SK-N-SH (cell line): ENCODE measurements at regions not wholly inside any gene's neighbourhood (a gene's known extent, or its start where the extent isn't known, plus 50 kb on each side); places are given as distances from the start of the nearest gene placed in this dataset.

Experiments used
- CTCF ChIA-PET: fragments of 300-600, 350-600 bp; formaldehyde crosslinking; extraction: SDS; loops from one replicate; lab custom pipeline; 2021; lab: Yijun Ruan, JAX
- POLR2A ChIA-PET: fragments of 350-600 bp; sonication (Branson Sonifier 250); formaldehyde crosslinking; extraction: SDS; loops from one replicate; lab custom pipeline; 2020; ENCODE audit warnings: antibody characterized with exemption, inconsistent platforms; lab: Yijun Ruan, JAX
- DNase-seq: peaks from one replicate; pipeline ENCODE4 v3.0.0; 2012
- H2AFZ ChIP-seq: fragments of 200-600 bp; sonication (generic); 2 replicates; pipeline ENCODE4 v1.8.1; 2016; ENCODE audit warnings: antibody characterized with exemption, mild to moderate bottlenecking, low read depth
- H3F3A ChIP-seq: fragments of 200-600 bp; sonication (generic); replicated peaks from 2 replicates; pipeline ENCODE3; 2016; ENCODE audit warnings: antibody characterized with exemption, mild to moderate bottlenecking; ENCODE audit not compliant: insufficient read depth
- H3K27ac ChIP-seq, 2 experiments: fragments of 200-500 bp in 1 of 2; fragments of 200-600 bp in 1 of 2; sonication (Bioruptor generic) in 1 of 2; sonication (generic), shearing (Covaris generic) in 1 of 2; 2 replicates each; pipeline versions ENCODE4 v1.5.1 to v1.6.1; 2014 to 2016; ENCODE audit warnings: low read depth in 2 of 2, inconsistent platforms in 1 of 2, low read length in 1 of 2, mild to moderate bottlenecking in 1 of 2, mixed read lengths in 1 of 2
- H3K27me3 ChIP-seq: fragments of 200-600 bp; sonication (generic), shearing (Covaris generic); 2 replicates; pipeline ENCODE4 v1.6.1; 2016; ENCODE audit warnings: mixed run types; ENCODE audit not compliant: insufficient read depth
- H3K36me3 ChIP-seq, 2 experiments: fragments of 200-500 bp in 1 of 2; fragments of 200-600 bp in 1 of 2; sonication (Bioruptor generic) in 1 of 2; sonication (generic) in 1 of 2; replicated peaks in 1 of 2; 2 replicates each; pipeline versions ENCODE3 to v1.5.1; 2014 to 2016; ENCODE audit warnings: low read length in 1 of 2, mild to moderate bottlenecking in 1 of 2; ENCODE audit not compliant: insufficient read depth in 2 of 2, control insufficient read depth in 1 of 2
- H3K4me1 ChIP-seq, 2 experiments: fragments of 200-500 bp in 1 of 2; fragments of 200-600 bp in 1 of 2; sonication (Bioruptor generic) in 1 of 2; sonication (generic), shearing (Covaris generic) in 1 of 2; 2 replicates each; pipeline versions ENCODE4 v1.5.1 to v1.6.1; 2014 to 2016; ENCODE audit warnings: low read depth in 1 of 2, low read length in 1 of 2, mixed run types in 1 of 2; ENCODE audit not compliant: insufficient read depth in 2 of 2, control insufficient read depth in 1 of 2
- H3K4me2 ChIP-seq: fragments of 200-600 bp; sonication (generic), shearing (Covaris generic); 2 replicates; pipeline ENCODE4 v1.6.1; 2017; ENCODE audit warnings: mixed run types
- H3K4me3 ChIP-seq, 2 experiments: fragments of 200-500 bp in 1 of 2; fragments of 200-600 bp in 1 of 2; sonication (Bioruptor generic) in 1 of 2; sonication (generic), shearing (Covaris generic) in 1 of 2; 2 replicates each; pipeline versions ENCODE4 v1.5.1 to v1.8.1; 2014 to 2016; ENCODE audit warnings: low read depth in 2 of 2, inconsistent platforms in 1 of 2, low read length in 1 of 2, mild to moderate bottlenecking in 1 of 2, mixed read lengths in 1 of 2, moderate library complexity in 1 of 2
- H3K79me2 ChIP-seq: fragments of 200-600 bp; sonication (generic); 2 replicates; pipeline ENCODE4 v1.8.1; 2017; ENCODE audit warnings: mild to moderate bottlenecking; ENCODE audit not compliant: insufficient read depth
- H3K9ac ChIP-seq: fragments of 200-600 bp; sonication (generic); 2 replicates; pipeline ENCODE4 v1.6.1; 2017; ENCODE audit warnings: mixed run types
- H3K9me2 ChIP-seq: fragments of 200-600 bp; sonication (generic); 2 replicates; pipeline ENCODE4 v1.6.1; 2017; ENCODE audit warnings: mixed run types
- H3K9me3 ChIP-seq: fragments of 200-600 bp; sonication (generic); 2 replicates; pipeline ENCODE4 v1.6.1; 2017; ENCODE audit warnings: mixed run types, mild to moderate bottlenecking, moderate library complexity
- H4K20me1 ChIP-seq: fragments of 200-600 bp; sonication (generic); 2 replicates; pipeline ENCODE4 v1.6.1; 2017; ENCODE audit warnings: mild to moderate bottlenecking, mixed run types; ENCODE audit not compliant: insufficient read depth
- EZH2phosphoT487 ChIP-seq: fragments of 200-600 bp; sonication (generic); IDR thresholded peaks from 2 replicates; pipeline ENCODE4 v1.6.1; 2017; ENCODE audit warnings: low read depth, mixed run types, mild to moderate bottlenecking, antibody characterized with exemption, moderate library complexity, borderline replicate concordance
- FOXJ3 ChIP-seq: sonication (generic); formaldehyde crosslinking; IDR thresholded peaks from 2 replicates; pipeline ENCODE4 v1.5.1; 2020; ENCODE audit warnings: mild to moderate bottlenecking, missing genetic modification reagents
- GABPA ChIP-seq: IDR thresholded peaks from 2 replicates; pipeline ENCODE4 v1.4.0; 2012; ENCODE audit warnings: low read depth, mild to moderate bottlenecking
- GATA2 ChIP-seq: sonication (generic); formaldehyde crosslinking; IDR thresholded peaks from 2 replicates; pipeline ENCODE4 v1.5.0; 2020; ENCODE audit warnings: mild to moderate bottlenecking, missing genetic modification reagents
- MEF2A ChIP-seq: IDR thresholded peaks from 2 replicates; pipeline ENCODE4 v1.4.0; 2012; ENCODE audit warnings: low read depth, borderline replicate concordance
- MXI1 ChIP-seq: IDR thresholded peaks from 2 replicates; pipeline ENCODE4 v1.6.1; 2012; ENCODE audit warnings: mild to moderate bottlenecking, low read depth, low read length, improper control_type of control experiment
- NRF1 ChIP-seq: IDR thresholded peaks from 2 replicates; pipeline ENCODE4 v1.6.1; 2012; ENCODE audit warnings: low read depth, mild to moderate bottlenecking, low read length
- POLR2AphosphoS5 ChIP-seq: IDR thresholded peaks from 2 replicates; pipeline ENCODE4 v1.6.1; 2012; ENCODE audit warnings: low read depth, low read length
- RAD21 ChIP-seq: IDR thresholded peaks from 2 replicates; pipeline ENCODE4 v1.6.1; 2012; ENCODE audit warnings: mild to moderate bottlenecking, low read length
- RCOR1 ChIP-seq: fragments of 150-350 bp; IDR thresholded peaks from 2 replicates; pipeline ENCODE4 v1.6.1; 2017; ENCODE audit warnings: antibody characterized with exemption, low read length
- RFX5 ChIP-seq: IDR thresholded peaks from 2 replicates; pipeline ENCODE4 v1.6.1; 2012; ENCODE audit warnings: mild to moderate bottlenecking, improper control_type of control experiment, low read length
- RXRA ChIP-seq: IDR thresholded peaks from 2 replicates; pipeline ENCODE4 v1.4.0; 2012; ENCODE audit warnings: low read depth, mild to moderate bottlenecking, borderline replicate concordance
- SMC3 ChIP-seq: IDR thresholded peaks from 2 replicates; pipeline ENCODE4 v1.6.1; 2012; ENCODE audit warnings: low read depth, low read length, improper control_type of control experiment
- TAF1 ChIP-seq: IDR thresholded peaks from 2 replicates; pipeline ENCODE4 v1.6.1; 2012; ENCODE audit warnings: low read depth, mild to moderate bottlenecking, low read length, moderate library complexity, borderline replicate concordance
- TEAD4 ChIP-seq: IDR thresholded peaks from 2 replicates; pipeline ENCODE4 v1.4.0; 2012; ENCODE audit warnings: mild to moderate bottlenecking, borderline replicate concordance; ENCODE audit not compliant: insufficient read depth
- USF1 ChIP-seq: IDR thresholded peaks from 2 replicates; pipeline ENCODE4 v1.4.0; 2012; ENCODE audit warnings: low read depth, borderline replicate concordance
- USF2 ChIP-seq: fragments of 150-350 bp; IDR thresholded peaks from 2 replicates; pipeline ENCODE4 v1.6.1; 2017; ENCODE audit warnings: antibody characterized with exemption, low read length, low read depth, borderline replicate concordance
- YY1 ChIP-seq: IDR thresholded peaks from 2 replicates; pipeline ENCODE4 v1.4.0; 2012; ENCODE audit warnings: low read depth, mild to moderate bottlenecking
- WGBS: methylation state at CpG from one replicate; pipeline ENCODE4 v1.1.6; 2017; ENCODE audit warnings: low lambda C conversion rate; 5-methylcytosine and 5-hydroxymethylcytosine counted together
- TF ChIP-seq, protein P1 (sequence below): IDR thresholded peaks from 2 replicates; pipeline ENCODE4 v1.4.0; 2012; ENCODE audit warnings: low read depth
- TF ChIP-seq, protein P2 (sequence below): fragments of 200-600 bp; sonication (generic); IDR thresholded peaks from 2 replicates; pipeline ENCODE4 v1.6.1; 2017; ENCODE audit warnings: antibody characterized with exemption, mild to moderate bottlenecking, moderate library complexity

- TF ChIP-seq, protein P1, sequence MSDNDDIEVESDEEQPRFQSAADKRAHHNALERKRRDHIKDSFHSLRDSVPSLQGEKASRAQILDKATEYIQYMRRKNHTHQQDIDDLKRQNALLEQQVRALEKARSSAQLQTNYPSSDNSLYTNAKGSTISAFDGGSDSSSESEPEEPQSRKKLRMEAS: no peak
- no peak for TF ChIP-seq USF2
- TF ChIP-seq RAD21: no peak
- no peak for TF ChIP-seq TAF1
- TF ChIP-seq MEF2A: no peak
- no peak for TF ChIP-seq MXI1
- no peak for TF ChIP-seq EZH2phosphoT487
- TF ChIP-seq, protein P2, sequence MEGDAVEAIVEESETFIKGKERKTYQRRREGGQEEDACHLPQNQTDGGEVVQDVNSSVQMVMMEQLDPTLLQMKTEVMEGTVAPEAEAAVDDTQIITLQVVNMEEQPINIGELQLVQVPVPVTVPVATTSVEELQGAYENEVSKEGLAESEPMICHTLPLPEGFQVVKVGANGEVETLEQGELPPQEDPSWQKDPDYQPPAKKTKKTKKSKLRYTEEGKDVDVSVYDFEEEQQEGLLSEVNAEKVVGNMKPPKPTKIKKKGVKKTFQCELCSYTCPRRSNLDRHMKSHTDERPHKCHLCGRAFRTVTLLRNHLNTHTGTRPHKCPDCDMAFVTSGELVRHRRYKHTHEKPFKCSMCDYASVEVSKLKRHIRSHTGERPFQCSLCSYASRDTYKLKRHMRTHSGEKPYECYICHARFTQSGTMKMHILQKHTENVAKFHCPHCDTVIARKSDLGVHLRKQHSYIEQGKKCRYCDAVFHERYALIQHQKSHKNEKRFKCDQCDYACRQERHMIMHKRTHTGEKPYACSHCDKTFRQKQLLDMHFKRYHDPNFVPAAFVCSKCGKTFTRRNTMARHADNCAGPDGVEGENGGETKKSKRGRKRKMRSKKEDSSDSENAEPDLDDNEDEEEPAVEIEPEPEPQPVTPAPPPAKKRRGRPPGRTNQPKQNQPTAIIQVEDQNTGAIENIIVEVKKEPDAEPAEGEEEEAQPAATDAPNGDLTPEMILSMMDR: no peak
- no peak for TF ChIP-seq YY1
- TF ChIP-seq TEAD4: no peak
- no peak for TF ChIP-seq USF1
- no peak for TF ChIP-seq POLR2AphosphoS5
- no peak for TF ChIP-seq GABPA
- no peak for TF ChIP-seq RFX5
- no peak for TF ChIP-seq RCOR1
- no peak for TF ChIP-seq RXRA
- DNase-seq: no peak
- Histone ChIP-seq H3K27me3 (no peaks in the 10 kb centered on the region), H3K9ac (no peak overlapping the region), H3K9me2 (no peaks in the 10 kb centered on the region), H4K20me1 (no peaks in the 10 kb centered on the region), H3K4me3 (no peak overlapping the region), H3K79me2 (no peaks in the 10 kb centered on the region), H3K27ac (no peak overlapping the region), H3K9me3 (no peaks in the 10 kb centered on the region), H3F3A (no peaks in the 10 kb centered on the region), H3K4me2 (no peak overlapping the region), H3K4me1 (no peaks in the 10 kb centered on the region), H3K36me3 (no peaks in the 10 kb centered on the region), H2AFZ (no peak overlapping the region)
- ChIA-PET POLR2A (no interaction called here), CTCF (no interaction called here)
- 4% methylated on average over 7 of the region's 7 CpGs for WGBS
These were observed 278.1 kb upstream of the SEL1L start for GRCh38 chr14:81811705-81812269.

DNA sequence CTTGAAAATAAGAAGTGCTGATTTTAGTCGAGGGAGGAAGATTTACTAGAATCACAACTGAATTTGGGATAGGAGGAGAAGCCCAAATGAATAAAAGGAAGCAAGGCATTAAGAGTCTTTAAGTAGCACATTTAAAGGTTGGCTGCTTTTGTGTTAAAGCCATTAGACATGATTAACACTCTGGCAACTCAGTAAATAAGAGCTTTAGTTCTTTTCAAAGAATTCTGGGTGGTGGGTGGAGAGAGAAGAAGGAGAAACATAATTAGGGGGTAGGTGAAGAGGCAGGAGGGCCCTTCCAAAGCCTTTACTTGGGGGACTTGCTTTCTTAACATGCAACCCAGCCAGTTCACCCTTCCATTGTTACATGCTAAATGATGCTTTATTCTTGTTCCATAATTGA lies 284.6 kb upstream of the SEL1L start:
- Histone ChIP-seq H2AFZ (no peak overlapping the region), H3K9me3 (no peaks in the 10 kb centered on the region), H3K36me3 (no peaks in the 10 kb centered on the region), H3K9me2 (no peaks in the 10 kb centered on the region), H3K4me1 (no peaks in the 10 kb centered on the region), H3K4me3 (no peak overlapping the region), H3K27me3 (no peaks in the 10 kb centered on the region), H3K9ac (no peak overlapping the region), H4K20me1 (no peaks in the 10 kb centered on the region), H3F3A (no peaks in the 10 kb centered on the region), H3K27ac (no peak overlapping the region), H3K4me2 (no peak overlapping the region), H3K79me2 (no peaks in the 10 kb centered on the region)
- DNase-seq: no peak
- no peak for TF ChIP-seq NRF1
- no peak for TF ChIP-seq GATA2 (CRISPR knock-in tag)
- no peak for TF ChIP-seq SMC3
- no peak for TF ChIP-seq MEF2A
- TF ChIP-seq FOXJ3: no peak
- WGBS: 0% methylated on average over 1 of the region's 1 CpG
- ChIA-PET POLR2A (no interaction called here), CTCF (no interaction called here)
